GM21515 (cell line): ENCODE measurements at regions not wholly inside any gene's neighbourhood (a gene's known extent, or its start where the extent isn't known, plus 50 kb on each side); places are given as distances from the start of the nearest gene placed in this dataset.
"Not testable (repeated sequence)": the region's sequence is repeated elsewhere in the genome, so short reads cannot be mapped to it uniquely, and the experiment has no call there.

Experiments
- ATAC-seq: cut with Tn5 transposase; IDR thresholded peaks from one replicate; pipeline ENCODE4 v1.9.1; 2021; ENCODE audit not compliant: unreplicated experiment

DNA sequence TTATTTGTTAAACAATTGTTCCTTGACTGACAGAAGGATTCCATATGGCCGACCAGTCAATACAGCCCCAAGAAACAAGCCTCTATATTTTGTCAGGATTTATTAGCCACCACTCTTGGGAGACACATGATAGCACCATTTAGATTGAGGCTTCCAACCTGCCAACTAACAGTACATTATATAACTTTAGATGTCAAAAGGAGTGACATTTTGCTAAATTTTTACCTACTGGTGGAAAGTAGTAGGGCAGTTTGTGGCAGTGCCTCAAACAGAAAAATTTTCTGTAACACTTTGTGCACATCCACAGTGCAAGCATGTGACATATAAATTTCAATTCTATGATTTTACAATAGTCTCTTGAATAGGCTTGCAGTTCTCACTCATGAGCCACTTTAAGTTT is 464.0 kb downstream of the TRIB2 start:
- no peak for ATAC-seq

DNA sequence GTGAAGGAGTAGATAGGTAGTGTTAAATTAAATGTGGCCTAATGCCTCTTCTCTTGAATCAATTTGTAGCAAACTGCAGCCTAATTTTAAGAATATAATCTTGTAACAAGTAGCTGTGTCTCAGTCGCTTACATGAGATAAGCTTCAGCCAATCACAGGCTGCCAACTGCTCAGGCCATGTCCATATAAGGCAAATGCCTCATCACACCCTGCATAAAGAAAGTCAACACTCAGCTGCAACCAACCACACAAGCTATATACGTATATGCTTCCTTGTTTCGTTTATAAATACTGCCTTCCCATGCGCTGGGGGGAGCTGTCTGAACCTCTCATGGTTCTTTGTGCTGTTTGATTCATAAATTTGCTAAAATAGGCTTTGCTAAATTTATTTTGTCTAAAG is 476.3 kb downstream of the TRIB2 start:
- peak; percentile 89 for ATAC-seq

DNA sequence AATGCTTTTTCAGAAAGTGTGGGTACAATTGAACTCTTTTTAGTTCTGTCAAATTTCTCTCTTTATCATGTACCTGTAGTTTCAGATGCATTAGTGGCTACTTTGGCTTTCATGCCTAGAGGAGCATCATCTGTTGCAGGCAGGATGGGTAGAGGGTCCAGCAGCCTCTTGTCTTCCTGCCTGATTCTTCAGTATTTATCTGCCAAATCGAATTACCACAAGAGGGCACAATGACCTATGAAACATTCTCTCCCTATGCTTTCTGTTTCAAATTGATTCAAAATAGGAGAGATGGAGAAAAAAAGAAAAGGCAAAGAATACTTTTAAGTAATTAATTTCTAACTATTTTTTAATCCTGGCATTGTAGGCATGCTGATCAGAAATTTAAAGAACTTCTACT is 477.2 kb downstream of the TRIB2 start:
- no peak for ATAC-seq

DNA sequence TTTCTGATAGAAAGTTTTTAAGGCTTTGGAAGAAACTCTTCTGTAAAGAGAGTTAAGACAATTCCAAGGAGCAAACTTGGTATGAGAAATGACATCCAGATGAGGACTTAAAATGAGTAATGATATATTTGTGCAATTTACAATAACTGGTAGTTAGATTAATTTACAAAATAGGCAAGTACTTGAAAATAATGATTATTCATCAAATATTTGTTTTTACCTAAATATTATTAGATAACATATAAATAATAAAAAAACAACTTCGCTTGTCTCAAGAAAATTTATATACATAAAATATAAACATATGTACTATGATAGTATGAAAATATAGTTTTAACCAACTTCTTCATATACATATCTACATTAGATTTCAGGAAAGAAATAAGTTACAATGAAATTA is 478.5 kb downstream of the TRIB2 start:
- ATAC-seq = no peak

DNA sequence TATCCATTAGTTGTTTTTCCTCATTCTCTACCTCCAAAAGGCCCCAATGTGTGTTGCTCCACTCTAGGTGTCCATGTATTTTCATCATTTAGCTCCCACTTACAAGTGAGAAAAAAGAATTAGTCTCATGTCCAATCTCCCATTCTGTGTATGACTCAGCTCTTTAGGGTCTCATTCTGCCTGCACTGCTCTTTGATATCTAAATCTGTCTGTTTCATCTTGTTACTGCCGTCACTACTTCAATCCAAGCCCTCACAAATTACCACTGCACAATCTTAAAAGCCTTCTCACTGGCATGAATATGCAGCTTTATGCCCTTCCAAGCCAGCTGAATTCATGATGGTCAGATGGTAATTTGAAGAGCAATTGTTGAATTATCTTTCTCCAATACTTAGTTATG is 480.5 kb downstream of the TRIB2 start:
- no peak for ATAC-seq

DNA sequence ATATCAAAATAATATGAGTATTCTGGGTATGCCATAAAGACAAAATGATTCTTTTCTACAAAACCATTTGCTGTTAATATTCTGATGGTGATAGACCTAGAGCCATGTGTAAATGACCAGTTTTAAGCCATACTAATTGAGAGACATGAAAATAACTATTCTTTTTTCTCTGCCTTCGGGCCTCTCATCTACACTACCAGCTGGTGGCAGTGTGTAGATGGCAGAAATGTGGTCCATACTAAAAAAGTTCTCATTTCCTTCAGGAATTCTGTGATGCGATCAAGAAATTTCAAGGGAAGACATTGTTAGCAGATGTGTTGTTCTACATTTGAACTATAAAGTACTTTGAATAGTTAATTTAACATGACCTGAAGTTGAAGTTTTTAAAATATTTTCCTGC is 485.2 kb downstream of the TRIB2 start:
- no peak for ATAC-seq

DNA sequence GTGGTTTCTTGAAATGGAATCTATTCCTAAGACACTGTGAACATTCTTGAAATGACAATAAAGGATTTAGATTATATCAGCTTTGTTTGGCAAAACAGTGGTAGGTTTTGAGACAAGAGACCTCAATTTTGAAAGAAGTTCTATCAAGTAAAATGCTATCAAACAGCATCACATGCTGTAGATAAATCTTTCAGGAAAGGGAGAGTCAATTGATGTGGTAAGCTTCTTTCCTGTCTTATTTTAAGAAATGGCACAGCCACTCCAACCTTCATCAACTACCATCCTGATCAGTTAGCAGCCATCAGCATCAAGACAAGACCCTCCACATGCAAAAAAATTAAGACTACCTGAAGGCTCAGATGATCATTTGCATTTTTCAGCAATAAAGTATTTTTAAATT is 495.4 kb downstream of the TRIB2 start:
- no peak for ATAC-seq

DNA sequence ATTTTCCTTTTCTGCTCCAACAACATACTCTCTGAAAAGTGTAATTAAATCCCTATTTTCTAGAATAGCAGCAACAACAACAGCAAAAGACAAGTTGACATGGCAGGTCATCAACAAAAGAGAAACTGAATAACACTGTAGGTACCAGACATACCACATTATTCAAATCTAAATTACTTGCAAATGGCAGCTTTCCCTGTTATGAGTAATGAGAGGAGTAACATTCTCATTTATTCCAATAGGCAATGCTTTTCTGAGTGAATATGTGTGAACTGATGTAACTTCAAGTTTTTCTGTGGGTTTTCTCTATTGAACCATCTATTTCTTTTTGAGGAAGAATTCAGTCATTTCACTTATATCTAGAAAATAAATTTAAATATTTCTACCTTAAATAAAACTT is 501.5 kb downstream of the TRIB2 start:
- ATAC-seq = no peak

DNA sequence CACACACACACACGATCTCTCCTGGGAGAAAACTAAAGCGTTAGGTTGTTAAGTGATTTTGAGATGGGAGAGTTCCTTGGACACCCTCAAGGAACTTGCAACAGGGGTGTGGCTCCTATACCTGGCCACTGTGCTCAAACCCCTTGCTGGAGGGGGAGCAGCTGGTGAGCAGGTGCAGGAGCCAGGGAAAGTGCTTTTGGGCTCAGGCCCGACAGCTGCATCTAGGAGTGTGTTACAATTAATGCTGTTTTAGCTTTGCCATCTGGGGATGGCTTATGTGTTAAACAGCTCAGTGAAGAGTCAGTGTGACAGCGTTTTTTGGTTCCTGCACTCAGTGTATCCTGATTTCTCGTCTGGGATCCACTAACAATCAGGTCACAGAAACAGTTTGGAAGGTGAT is 510.8 kb downstream of the TRIB2 start:
- no peak for ATAC-seq

DNA sequence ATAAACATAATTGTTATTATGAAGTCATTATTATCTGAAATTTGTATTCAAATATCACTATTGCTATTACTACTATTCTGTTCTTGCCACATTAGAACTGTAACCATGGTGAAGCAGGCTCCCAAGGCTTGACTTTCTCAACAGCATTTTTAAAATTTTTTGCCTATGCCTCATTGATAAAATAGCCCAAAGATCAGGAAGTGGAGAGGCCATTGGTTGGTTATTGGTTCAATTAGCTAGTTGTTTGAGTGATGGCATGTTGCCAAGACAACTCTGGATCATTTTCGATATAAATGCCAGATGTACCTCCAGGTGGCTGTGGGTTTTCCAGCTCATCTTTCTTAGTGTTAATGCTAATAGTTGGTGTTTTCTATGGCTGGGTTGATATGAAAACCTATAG is 513.5 kb downstream of the TRIB2 start:
- ATAC-seq = no peak

DNA sequence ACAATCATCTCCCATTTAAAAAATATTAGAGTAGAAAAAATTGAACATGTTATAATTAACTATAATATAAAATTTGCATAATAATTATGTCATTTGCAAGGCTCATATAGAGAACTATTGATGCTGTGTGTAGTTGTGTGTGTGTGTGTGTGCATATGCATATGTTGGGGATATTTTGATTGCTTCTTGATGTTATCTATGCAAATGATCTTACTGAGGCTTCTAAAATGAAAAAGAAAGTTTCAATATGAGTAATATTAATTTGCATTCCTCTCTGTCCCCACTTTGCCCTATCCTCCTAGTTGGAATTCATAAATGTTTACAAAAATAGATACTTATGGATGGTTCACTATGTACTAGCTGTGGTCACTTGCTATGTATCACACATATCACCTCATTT is 523.3 kb downstream of the TRIB2 start:
- ATAC-seq = no peak

DNA sequence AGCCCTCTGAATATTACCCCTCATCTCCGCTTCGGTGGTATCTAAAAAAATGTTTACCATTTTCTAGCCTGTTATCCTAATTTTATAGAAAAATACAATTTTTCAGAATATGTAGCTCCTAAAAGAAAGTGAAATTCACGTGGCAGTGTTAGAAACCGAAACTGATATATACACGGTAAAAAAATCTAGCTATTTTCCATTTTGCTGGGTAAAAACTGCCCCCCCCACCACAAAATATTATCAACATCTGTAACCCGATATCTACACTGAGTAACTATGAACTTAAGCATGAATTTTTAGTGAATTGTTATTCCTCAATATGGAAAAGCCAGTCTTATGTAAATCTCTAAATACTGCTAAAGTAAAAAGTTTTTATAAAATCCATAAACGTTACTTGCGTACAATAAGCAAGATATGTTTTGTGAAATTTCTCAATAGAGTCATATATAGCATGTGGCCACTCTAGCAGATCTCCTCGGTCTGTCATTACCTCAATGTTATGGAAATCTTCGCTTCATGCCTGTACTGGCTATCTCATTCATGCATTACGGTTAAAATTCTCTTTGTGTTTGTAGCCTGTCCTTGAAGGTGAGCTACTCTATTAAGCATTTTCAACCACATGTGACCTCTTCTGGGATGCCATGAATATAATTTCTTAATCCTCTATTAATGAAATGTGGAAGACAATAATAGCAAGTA is 524.2 kb downstream of the TRIB2 start:
- no peak for ATAC-seq

DNA sequence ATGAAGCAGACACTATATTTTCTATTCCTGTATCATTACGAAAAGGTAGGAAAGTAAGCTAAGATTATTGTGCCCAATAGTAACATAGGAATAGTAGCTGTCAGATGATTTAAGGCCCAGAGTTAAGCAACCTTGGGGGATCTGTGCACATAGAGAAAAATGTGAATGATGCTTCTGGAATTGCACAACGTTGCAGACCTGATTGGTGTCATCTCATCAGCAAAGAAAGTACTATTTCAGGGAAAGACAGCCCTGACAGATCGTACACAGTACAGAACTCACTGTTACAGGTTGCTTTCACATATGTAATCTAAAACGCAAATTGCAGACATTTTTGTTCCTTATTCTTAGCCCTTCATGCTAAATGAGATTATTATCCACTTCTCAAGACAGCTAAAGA is 535.9 kb downstream of the TRIB2 start:
- ATAC-seq = no peak

DNA sequence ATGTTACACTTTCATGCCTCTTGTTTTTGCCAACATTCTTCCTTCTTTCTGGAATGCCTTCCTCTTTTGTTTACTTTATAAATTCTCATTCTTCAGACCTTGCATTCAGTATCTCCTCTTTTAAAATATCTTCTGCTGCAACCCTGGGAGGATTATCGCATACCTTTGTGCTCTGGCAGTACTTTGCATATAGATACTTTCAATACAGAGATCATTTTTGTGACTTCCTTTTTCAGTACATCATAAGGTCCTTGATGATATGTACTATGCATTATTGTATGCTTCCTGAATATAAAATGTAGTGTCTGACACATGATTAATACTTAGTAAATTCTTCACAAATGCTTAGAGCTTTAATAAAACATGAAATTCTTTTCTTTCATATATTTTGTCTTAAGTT is 538.7 kb downstream of the TRIB2 start:
- ATAC-seq = no peak

DNA sequence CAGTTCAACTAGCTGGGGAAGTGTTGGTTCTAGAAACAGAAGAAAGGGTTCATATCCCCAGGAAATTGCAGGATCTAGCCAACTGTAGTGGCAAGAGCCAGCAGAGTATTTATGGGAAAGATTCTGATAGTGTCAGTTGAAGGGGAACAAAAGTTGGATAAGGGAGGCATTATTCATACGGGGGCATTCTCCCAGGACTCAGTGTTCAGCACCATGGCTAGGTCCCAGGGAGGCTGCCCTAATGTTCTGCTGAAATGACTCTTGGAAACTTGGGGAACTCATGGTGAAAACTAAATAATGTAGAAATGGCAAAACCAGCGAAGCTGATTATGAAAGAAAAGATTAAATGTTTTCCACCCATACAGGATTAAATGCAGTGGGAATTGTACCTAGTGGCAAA is 543.7 kb downstream of the TRIB2 start:
- no peak for ATAC-seq

DNA sequence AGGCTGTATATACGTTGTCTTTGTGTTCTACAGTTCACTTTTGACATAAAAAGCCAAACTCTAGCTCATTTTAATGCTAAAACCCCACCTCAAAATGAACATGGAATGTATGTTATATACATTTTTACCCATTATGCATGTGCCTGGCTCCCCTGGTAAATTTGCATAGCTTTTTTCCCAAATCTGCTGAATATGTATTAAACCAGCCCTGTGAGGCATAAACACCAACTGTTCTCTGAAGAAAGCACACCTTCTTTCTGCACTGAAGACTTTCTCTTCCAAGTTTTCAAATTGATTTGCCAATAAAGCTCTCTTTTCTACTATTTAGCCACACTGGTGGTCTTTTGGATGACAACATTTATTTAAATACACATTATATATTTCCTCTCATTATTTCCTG is 549.4 kb downstream of the TRIB2 start:
- no peak for ATAC-seq

DNA sequence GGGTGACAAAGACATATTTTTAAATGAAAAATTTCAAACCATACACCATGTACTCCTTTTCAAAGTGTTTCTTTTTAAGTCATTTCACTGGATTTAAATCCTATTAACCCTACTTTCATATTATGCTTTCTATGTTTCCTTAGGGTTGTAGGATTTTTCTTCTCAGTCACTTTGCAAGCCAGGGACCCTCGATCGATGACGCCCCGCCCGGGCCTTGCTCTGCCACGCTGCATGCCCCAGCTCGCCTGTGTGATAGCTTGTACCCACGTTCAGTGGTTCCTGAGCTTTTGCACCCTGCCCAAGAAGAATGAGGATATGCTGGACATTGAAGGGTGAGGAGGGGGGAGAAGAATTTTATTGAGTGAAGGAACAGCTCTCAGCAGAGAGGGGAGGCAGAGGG is 568.0 kb downstream of the TRIB2 start:
- no peak for ATAC-seq

DNA sequence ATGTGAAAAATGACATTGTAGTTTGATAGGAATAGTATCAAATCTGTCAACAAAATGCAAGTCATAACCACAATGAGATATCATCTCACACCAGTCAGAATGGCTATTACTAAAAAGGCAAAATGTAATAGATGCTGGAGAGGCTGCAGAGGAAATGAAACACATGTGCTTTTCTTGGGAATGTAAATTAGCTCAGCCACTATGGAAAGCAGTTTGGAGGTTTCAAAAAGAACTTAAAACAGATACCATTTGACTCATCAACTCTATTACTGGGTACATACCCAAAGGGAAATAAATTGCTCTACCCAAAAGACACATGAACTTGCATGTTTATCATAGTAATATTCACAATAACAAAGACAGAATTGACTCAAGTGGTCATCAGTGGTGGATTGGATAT is 572.6 kb downstream of the TRIB2 start:
- ATAC-seq = no peak

DNA sequence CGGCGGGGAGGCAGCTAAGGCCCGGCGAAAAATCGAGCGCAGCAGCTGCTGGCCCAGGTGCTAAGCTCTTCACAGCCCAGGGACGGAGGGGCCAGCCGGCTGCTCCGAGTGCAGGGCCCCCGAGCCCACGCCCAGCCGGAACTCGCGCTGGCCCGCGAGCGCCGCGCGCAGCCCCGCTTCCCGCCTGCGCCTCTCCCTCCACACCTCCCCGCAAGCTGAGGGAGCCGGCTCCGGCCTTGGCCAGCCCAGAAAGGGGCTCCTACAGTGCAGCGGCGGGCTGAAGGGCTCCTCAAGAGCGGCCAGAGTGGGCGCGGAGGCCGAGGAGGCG is 591.7 kb downstream of the TRIB2 start:
- ATAC-seq = not testable (repeated sequence)

DNA sequence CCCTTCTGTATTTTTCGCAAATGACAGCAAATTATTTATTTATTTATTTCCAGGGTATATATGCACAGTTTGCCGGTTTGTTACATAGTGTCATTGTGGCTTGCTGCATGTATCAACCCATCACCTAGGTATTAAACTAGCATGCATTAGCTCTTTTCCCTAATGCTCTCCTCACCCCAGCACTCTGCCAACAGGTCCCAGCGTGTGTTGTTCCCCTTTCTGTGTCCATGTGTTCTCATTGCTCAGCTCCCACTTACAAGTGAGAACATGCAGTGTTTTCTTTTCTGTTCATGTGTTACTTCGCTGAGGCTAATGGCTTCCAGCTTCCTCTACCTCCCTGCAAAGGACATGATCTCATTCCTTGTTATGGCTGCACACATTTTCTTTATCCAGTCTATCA is 592.3 kb downstream of the TRIB2 start:
- ATAC-seq = no peak

DNA sequence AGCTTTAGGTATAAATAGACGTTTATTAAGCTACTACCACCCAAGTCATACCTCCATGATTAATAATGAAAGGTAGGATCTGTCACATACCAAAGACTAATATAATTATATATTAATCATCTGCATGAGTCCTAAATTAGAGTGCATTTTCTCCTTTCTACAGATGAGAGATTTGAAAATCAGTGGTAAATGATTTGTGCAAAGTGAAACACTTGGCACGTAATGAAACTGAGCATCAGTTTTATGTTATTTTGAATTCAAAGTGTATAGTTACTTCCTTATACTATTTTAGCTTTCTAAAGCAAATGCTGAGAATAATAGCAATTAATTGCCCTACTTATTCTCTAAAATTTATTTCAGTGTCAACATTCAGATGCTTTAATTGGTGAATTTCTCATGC is 615.3 kb downstream of the TRIB2 start:
- ATAC-seq = no peak

DNA sequence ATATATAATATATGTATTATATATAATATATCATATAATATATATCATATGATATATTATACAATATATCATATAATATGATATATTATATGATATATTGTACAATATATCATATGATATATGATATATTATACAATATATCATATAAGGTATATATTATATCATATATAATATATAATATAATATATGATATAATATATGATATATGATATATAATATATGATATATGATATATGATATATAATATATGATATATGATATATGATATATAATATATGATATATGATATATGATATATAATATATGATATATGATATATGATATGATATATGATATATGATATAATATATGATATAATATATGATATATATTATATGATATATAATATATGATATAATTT is 617.3 kb downstream of the TRIB2 start:
- ATAC-seq = not testable (repeated sequence)

DNA sequence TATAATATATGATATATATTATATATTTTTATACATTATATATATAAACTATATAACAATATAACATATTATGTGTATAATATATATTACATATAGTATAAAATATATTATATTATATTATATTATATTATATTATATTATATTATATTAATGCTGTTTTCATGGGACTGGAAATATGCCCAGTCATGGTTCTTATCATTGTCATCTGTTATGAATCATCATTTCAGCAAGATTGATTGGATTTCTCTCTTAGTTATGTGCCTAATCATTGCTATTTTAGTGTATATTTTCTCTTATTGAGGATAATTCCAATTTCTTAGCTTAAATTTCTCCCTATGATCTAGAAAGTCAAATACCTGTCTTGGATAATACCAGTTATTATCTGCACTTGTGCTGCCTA is 617.8 kb downstream of the TRIB2 start:
- no peak for ATAC-seq
